ENCODE measurements at regions not wholly inside any gene's neighbourhood (a gene's known extent, or its start where the extent isn't known, plus 50 kb on each side); places are given as distances from the start of the nearest gene placed in this dataset.
A peak's percentile ranks its signal among the peaks of the same experiment; 100 is the strongest.
"Not testable (repeated sequence)": the region's sequence is repeated elsewhere in the genome, so short reads cannot be mapped to it uniquely, and the experiment has no call there.

GRCh38 chr7:79778786-79779770, 325.6 kb upstream of the MAGI2 start:
- H3K27ac ChIP-seq: no peak overlapping the region
- H3K36me3 ChIP-seq: no peaks in the 10 kb centered on the region
- DNase-seq: no peak
- H3K4me1 ChIP-seq: no peaks in the 10 kb centered on the region
- no peaks in the 10 kb centered on the region for H3K9me3 ChIP-seq (replicated peaks)
- H3K27me3 ChIP-seq: no peaks in the 10 kb centered on the region
- H3K4me3 ChIP-seq: no peak overlapping the region

GRCh38 chr7:79775911-79776310, 322.4 kb upstream of the MAGI2 start:
- Histone ChIP-seq H3K4me3 (no peak overlapping the region), H3K4me1 (no peaks in the 10 kb centered on the region), H3K36me3 (no peaks in the 10 kb centered on the region), H3K27ac (no peak overlapping the region), H3K9me3 (replicated peaks) (no peaks in the 10 kb centered on the region), H3K27me3 (no peaks in the 10 kb centered on the region)
- no peak for DNase-seq

- Histone ChIP-seq H3K27me3 (no peaks in the 10 kb centered on the region), H3K36me3 (no peaks in the 10 kb centered on the region), H3K4me1 (no peaks in the 10 kb centered on the region), H3K9me3 (replicated peaks) (no peaks in the 10 kb centered on the region), H3K4me3 (no peak overlapping the region), H3K27ac (no peak overlapping the region)
- no peak for DNase-seq
Observed at GRCh38 chr7:79774150-79774549, 320.7 kb upstream of the MAGI2 start.

GRCh38 chr7:79770970-79771369, 317.5 kb upstream of the MAGI2 start:
- Histone ChIP-seq H3K4me1 (no peaks in the 10 kb centered on the region), H3K4me3 (no peak overlapping the region), H3K9me3 (replicated peaks) (no peaks in the 10 kb centered on the region), H3K36me3 (no peaks in the 10 kb centered on the region), H3K27ac (no peak overlapping the region), H3K27me3 (no peaks in the 10 kb centered on the region)
- DNase-seq: no peak

- Histone ChIP-seq H3K27me3 (no peaks in the 10 kb centered on the region), H3K4me1 (no peaks in the 10 kb centered on the region), H3K4me3 (no peak overlapping the region), H3K27ac (no peak overlapping the region), H3K36me3 (no peaks in the 10 kb centered on the region), H3K9me3 (replicated peaks) (no peaks in the 10 kb centered on the region)
- DNase-seq: no peak
Observed at GRCh38 chr7:79770063-79770462, 316.6 kb upstream of the MAGI2 start.

GRCh38 chr7:79767876-79768560, 314.6 kb upstream of the MAGI2 start:
- H3K4me3 ChIP-seq, DNase-seq: not testable (repeated sequence)

GRCh38 chr7:79767192-79767591, 313.7 kb upstream of the MAGI2 start:
- H3K27me3 ChIP-seq; H3K36me3 ChIP-seq; H3K9me3 ChIP-seq (replicated peaks); DNase-seq; H3K4me3 ChIP-seq; H3K4me1 ChIP-seq; H3K27ac ChIP-seq: not testable (repeated sequence)

More at GRCh38 chr7:79767876-79768560, 314.6 kb upstream of the MAGI2 start:
- not testable (repeated sequence) for H3K27me3 ChIP-seq; H3K4me1 ChIP-seq; H3K36me3 ChIP-seq; H3K27ac ChIP-seq; H3K9me3 ChIP-seq (replicated peaks)

- H3K27me3 ChIP-seq: no peaks in the 10 kb centered on the region
- peak; percentile 22 to 57 for DNase-seq
- H3K4me1 ChIP-seq: no peaks in the 10 kb centered on the region
- H3K4me3 ChIP-seq: no peak overlapping the region
- H3K36me3 ChIP-seq: no peaks in the 10 kb centered on the region
- H3K27ac ChIP-seq: no peak overlapping the region
- no peaks in the 10 kb centered on the region for H3K9me3 ChIP-seq (replicated peaks)
Observed at GRCh38 chr7:79761876-79762429, 308.5 kb upstream of the MAGI2 start.

- H3K4me3 ChIP-seq; H3K27me3 ChIP-seq; H3K36me3 ChIP-seq; H3K27ac ChIP-seq; H3K9me3 ChIP-seq (replicated peaks); DNase-seq; H3K4me1 ChIP-seq: not testable (repeated sequence)
Observed at GRCh38 chr7:79750941-79751340, 297.5 kb upstream of the MAGI2 start.

- no peak for DNase-seq
- no peaks in the 10 kb centered on the region for H3K9me3 ChIP-seq (replicated peaks)
- no peaks in the 10 kb centered on the region for H3K4me1 ChIP-seq
- 0 out of 2 replicates have a peak, but pooled peaks cover 2% of the 10 kb centered on the region for H3K27me3 ChIP-seq
- no peaks in the 10 kb centered on the region for H3K36me3 ChIP-seq
- H3K4me3 ChIP-seq: no peak overlapping the region
- H3K27ac ChIP-seq: no peak overlapping the region
Observed at GRCh38 chr7:79749856-79750255, 296.4 kb upstream of the MAGI2 start.

GRCh38 chr7:79741684-79742083, 288.2 kb upstream of the MAGI2 start:
- Histone ChIP-seq H3K27ac (no peak overlapping the region), H3K4me3 (no peak overlapping the region), H3K27me3 (0 out of 2 replicates have a peak, but pooled peaks cover under 1% of the 10 kb centered on the region), H3K9me3 (replicated peaks) (no peaks in the 10 kb centered on the region), H3K4me1 (no peaks in the 10 kb centered on the region), H3K36me3 (no peaks in the 10 kb centered on the region)
- DNase-seq: no peak

GRCh38 chr7:79740076-79740475, 286.6 kb upstream of the MAGI2 start:
- DNase-seq: no peak
- Histone ChIP-seq H3K9me3 (replicated peaks) (no peaks in the 10 kb centered on the region), H3K4me3 (no peak overlapping the region)

GRCh38 chr7:79739036-79739709, 285.7 kb upstream of the MAGI2 start:
- not testable (repeated sequence) for H3K36me3 ChIP-seq; H3K4me1 ChIP-seq; H3K4me3 ChIP-seq; H3K27ac ChIP-seq; DNase-seq; H3K9me3 ChIP-seq (replicated peaks); H3K27me3 ChIP-seq

More at GRCh38 chr7:79740076-79740475, 286.6 kb upstream of the MAGI2 start:
- Histone ChIP-seq H3K4me1 (no peaks in the 10 kb centered on the region), H3K27ac (no peak overlapping the region), H3K36me3 (no peaks in the 10 kb centered on the region), H3K27me3 (no peaks in the 10 kb centered on the region)

- Histone ChIP-seq H3K4me1 (no peaks in the 10 kb centered on the region), H3K36me3 (no peaks in the 10 kb centered on the region), H3K27ac (no peak overlapping the region), H3K27me3 (no peaks in the 10 kb centered on the region), H3K4me3 (no peak overlapping the region), H3K9me3 (replicated peaks) (0 out of 2 replicates have a peak, but pooled peaks cover 3% of the 10 kb centered on the region)
- DNase-seq: no peak
Observed at GRCh38 chr7:79736418-79736817, 283.0 kb upstream of the MAGI2 start.
